ENCODE measurements at regions not wholly inside any gene's neighbourhood (a gene's known extent, or its start where the extent isn't known, plus 50 kb on each side); places are given as distances from the start of the nearest gene placed in this dataset.
"Not testable (repeated sequence)": the region's sequence is repeated elsewhere in the genome, so short reads cannot be mapped to it uniquely, and the experiment has no call there.

DNA sequence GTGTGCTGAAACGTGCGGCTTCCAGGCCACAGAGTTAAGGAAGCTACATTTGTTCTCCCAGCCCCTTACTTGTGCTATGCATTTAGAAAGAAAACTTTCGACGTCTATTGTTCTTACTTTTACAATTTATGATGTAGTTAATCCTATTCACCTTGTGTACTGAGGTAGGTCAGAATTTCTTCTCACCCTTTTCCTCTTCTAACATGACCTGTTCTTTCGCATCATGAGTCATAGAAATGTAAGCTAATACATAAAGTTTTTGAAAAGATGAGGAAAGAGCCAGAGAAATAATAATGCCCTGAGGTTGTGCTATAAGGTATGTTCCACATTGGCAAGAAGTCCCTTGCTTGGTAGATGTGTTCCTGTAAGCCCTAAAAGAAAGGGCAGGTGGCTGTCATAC lies 298.3 kb downstream of the TRIML1 start:
- no peak for DNase-seq

DNA sequence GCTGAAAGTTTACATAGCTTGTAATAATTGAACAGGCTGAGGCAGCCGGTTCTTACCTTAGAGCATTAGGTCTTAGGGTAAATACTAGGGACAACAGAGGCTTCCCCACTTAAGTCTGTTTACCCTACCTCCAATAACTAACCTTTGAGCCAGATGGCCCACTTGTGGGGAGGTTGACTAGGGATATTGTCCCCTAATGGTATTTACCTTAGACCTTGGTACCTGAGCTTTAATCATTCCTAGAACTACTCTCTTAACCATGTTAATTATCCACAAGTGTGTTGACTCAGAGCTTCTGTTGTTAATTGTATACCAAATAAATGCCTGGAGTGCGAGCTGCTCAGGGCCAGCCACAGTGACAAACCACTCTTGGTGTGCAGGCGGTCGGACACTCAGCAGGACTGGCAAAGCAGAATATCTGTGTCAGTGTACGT lies 299.2 kb downstream of the TRIML1 start:
- not testable (repeated sequence) for DNase-seq

DNA sequence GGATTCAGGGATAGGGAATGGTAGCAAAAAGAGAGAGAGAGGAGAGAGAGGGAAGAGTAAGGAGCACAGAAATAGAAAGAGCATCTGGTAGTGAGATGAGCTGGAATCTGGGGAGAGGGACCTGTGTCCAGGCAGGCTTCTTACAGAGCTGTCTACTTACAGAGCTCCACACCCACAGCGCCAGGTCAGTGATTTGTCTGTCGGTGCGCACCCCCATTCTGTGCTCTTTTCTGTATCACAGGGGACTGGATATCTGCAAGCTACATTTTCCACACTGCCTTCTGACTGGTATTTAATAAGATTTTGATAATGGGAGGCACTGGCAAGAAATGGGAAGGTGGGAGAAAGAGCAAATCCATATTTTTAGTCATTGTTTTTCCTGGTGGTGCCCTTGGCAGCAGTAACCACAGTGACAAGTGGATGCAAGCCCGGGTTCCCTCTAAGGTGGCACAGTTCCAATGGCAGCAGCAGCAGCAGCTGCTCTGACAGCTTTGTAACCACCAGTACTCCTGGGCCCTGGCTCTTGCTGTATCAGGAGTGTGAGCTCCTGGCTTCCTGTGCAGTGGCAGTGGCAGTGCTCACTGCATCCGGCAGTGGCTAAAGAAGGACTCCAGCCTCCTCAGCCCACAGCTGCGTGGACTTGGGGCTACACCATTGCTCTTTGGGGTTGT lies 300.5 kb downstream of the TRIML1 start:
- no peak for DNase-seq

DNA sequence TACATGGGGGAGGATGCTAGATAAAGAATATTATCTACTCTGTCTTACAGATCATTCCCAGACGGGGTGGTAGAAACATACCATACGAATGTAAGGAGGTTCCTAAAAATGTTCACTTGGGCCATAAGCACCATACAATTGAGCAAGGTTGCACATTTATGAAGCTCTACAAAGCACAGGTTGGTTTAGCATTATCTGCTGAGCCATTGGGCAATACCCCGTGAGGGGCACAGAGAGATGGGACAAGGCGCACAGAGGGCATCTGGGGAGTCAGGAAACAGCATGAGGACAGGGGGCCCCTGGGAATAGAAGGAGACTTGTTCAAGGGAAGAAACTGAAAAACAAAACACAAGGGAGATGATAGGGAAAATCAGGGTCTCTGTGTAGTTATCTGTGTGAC lies 305.3 kb downstream of the TRIML1 start:
- no peak for DNase-seq

DNA sequence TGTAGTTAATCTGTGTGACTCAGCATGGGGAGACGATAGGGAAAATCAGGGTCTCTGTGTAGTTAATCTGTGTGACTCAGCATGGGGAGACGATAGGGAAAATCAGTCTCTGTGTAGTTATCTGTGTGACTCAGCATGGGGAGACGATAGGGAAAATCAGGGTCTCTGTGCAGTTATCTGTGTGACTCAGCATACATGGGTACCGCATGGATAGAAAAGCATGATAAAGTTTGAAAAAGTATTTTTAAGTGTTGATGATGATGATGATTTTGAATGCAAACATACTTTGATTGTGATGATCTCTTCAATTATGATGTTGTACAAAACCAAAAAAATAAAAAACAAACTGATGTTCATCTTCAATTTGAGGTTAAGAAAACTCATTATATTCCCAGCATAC lies 309.8 kb downstream of the TRIML1 start:
- not testable (repeated sequence) for DNase-seq

DNA sequence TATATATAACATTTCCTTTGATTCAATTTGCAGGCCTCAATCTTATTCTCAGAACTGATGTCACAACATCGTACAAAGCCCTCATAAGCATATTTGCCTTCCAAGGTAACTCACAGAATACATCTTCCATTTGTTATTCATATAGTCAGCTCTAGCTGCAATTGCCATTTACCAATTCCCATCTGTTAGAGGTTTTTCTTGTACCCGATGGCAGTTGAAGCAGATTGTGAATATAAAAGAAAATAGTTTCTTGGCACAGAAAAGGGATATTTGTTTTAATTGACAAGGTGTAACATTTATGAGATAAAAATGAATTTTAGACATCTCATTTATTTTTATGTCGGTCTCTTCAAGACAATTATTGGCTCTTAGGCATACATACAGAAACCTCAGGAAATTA lies 311.3 kb downstream of the TRIML1 start:
- no peak for DNase-seq

DNA sequence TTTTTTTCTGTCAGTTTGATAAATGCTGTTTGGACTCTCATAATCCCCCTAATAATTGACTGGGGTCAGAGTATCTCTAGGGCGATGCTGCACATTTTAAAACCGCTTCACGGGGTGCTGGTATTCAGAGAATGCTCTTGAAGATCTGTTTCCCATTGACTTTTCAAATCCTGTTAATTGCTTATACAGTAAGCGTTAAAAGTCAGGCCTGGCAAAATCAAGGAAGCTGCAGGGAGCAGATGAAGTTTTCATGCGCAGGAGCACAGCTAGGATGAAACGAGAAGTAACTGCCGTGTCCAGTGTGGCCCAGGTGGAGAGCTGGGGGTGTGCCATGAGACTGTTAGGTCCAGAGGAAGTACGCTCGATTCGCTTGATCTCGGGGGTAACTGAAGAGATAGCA lies 312.9 kb downstream of the TRIML1 start:
- DNase-seq = no peak

DNA sequence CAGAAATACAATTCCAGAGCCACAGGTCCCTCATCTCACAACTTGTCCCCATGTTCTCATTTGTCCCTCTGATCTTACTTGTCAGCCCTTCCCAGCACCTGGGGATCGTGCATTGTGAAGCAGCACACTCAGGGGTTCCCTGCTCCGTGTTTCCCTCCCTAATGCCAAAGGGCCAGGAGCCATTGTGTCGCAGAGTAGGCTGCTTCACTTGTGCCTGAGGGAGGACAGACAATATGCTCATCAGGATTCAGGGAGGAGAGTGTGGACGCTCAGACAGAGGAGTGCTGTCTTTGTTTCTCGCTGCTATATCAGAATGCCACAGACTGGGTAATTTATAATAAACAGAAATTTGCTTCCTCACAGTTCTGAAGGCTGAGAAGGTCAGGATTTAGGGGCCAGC lies 315.3 kb downstream of the TRIML1 start:
- no peak for DNase-seq

DNA sequence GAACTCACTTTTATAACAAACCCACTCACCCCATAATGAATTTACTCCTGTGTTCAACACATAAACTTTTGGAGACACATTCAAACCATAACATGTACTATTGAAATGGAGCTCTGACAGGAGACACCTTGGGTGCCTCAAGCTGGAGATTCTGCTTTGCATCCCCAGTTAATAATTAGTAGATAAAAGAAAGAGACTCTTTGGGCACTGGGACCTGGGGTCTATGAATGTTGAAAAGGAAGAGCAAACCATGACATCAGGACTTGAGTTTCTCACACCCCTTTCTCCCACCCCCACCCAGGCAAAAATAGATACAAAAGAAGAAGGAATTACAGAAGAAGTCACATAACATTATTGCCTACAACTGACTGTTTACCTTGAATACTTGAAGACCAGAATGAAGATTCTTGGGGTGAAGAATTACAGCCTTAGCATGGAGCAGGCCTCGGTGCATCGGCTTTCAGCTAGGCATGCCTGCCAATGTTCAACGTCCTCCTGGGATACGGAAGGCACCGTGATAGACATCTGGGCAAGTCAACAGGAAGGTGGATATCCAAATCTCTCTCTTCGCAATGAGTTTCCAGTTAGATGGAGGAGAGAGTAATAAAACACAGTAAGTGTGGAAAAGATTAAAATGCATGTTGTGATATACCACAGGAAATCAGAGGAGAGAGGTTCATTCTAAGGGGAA lies 316.0 kb downstream of the TRIML1 start:
- no peak for DNase-seq

DNA sequence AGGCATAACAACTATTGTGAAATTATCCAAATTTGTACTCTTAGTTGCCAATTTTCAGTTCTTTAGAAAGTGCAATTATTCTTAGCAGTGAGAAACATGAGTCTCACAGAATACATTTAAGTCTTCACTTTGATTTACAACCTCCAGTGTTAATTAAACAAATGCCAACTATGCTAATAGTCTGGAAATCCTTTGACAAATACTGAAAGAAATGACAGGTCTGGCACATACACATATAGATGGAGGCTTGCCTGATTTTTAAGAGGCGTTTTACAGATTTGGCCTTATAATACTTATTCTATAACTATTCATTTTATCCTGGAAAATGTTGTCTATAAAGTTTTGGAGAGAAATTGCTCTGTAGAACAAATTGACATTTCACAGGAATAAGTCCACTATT lies 320.1 kb downstream of the TRIML1 start:
- DNase-seq = no peak

DNA sequence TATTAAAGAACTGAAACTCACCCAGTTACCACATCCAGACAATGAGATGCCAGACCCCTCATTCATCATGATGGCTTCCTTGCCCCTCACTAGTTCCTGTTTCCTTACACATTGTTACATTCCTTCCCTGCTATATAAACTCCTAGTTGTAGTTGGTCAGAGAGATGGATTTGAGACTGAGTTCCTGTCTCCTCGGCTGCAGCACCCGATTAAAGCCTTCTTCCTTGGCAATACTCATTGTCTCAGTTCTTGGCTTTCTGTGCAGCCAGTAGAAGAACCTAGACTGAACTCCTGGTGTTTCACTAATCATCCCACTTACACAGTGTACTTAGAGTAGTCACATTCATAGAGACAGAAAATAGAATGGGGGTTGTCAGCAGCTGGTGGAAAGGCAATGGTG lies 324.7 kb downstream of the TRIML1 start:
- no peak for DNase-seq

DNA sequence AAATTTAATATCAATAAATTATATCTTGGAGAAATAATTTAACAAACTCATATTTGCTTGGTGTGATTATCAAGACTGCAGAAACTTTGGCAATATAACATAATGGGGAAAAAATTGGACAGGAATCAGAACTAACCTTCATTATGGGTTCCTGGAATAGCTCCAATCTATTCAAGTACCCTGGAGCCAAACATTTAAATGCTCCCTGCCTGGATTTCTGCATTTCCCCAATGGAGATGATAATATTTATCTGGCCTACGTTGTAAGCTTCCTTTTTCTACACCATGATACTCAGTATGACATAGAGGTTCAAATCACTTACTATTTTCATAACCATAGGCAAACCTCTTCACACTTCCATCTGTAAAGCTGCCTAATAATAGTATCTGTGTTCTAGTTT lies 326.8 kb downstream of the TRIML1 start:
- DNase-seq = no peak

DNA sequence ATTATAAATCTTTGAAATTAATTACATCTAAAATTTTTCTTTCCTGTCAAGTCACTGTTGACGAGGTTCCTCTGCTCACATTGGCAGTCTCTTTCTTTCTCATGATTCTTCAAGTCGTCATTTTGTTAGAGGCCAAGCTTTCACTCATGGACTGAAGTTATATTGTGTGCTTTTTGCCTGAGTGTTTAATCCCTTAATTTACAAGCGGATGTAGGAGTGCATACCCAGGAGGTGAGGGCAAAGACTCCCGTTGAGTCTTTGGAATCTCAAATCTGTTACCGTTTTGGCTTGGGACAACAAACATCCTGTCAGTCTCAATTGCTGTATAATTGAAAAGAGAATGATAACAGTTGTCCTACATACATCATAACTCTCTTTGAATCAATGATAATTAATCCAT lies 345.0 kb downstream of the TRIML1 start:
- no peak for DNase-seq

DNA sequence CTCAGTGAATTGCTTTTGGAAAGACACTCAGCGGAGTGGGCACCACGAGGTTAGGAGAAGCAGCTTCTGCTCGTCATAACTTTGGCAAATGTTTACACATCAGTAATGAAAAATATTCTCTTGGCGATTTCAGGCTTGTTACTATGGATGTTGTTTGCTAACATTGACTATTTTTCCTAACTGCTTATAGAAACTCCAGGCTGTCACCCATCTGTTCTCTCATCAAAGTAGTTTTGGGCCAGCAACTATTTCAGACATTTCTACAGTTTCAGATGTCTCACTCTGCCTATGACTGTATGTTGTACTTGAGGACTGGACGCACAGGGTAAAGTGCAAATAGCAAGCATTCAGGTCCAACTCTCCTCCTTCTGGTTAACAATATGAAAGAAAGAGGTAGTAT lies 346.7 kb downstream of the TRIML1 start:
- DNase-seq = no peak

DNA sequence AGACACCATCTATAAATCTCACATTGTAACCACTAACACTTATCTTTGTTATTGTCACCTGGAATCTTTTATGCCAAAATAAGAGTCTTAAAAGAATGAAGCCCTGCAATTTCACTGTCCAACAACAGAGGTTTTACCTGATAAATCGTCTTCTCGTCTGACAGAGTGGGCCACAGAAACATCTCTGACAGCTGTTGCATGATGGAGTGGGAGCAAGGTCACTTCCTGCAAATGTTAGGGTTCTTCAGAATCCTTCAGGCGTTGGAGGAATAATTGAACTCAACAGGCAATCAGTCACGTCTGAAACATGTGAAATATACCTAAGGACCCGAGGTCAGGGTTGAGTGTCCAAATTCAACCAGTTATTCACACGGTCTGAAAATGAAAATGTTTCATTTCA lies 353.6 kb downstream of the TRIML1 start:
- DNase-seq = no peak

DNA sequence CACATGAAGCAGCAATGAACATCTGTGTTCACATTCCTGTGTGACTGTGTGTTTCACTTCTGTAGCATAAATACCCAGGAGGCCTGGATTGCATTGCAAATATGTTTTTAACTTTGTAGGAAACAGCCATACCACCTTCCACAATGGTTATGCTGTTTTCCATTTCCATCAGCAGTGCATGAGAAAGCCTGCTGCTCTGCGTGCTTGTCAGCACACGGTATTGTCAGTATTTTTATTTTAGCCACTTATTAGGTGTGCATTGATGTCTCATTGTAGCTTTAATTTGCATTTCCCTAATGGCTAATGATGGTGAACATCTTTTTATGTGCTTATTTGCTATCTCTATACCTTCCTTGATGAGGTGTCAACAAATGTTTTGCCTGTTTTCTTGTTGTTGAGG lies 355.9 kb downstream of the TRIML1 start:
- DNase-seq = no peak

DNA sequence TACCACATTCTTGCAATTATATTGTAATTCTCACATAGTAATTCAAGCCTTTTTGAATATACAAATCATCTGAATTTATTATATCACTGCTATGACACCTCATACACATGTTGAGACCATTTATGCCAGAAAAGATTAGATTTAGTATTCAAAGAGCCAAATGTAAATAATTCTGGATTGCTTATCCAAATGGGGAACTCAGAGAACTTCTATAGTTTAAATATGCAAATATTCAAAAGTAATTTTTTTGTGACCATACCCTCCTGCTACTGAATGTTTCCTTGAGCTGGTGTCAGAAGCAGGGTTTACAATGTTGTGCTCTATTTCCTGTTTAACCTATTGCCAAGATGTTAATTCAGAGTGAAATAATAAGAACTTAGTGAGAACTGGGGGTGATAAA lies 372.2 kb downstream of the TRIML1 start:
- DNase-seq = no peak

DNA sequence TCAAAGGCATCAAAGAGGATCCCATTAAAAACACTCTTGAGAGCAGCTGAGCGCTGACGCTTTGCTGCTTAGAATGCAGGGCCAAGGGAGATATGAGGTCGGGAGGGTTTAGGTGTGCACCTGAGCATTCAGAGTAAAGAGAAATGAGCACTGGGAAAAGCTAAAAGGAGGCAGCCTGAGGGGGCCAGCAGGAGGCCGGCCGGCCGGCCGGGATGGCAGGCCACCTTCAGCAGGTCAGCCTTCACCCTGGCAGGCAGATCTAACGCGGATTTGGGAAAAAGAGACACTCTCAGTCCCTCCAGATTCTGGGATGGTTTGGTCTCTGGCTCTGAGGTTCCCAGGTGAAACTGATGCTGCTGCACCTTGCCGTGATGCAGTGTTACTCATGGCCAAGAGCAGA lies 393.5 kb downstream of the TRIML1 start:
- no peak for DNase-seq

DNA sequence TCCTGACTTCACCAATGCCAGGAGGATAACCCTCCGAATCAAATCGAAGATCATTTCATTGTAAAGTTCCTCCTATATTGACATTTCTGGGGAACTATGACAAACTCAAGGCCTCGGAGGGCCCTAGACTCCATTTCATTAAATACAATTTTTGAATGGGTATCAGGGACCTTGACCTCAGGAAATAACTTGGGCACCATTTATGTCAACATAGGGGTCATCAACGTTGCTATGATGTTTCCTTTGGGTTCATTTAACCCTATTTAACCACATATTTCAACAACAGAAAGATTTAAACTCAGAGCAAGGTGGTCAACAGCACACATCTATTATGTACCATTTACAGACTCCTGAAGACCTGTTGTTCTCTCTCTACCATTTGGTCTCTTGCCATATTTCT lies 395.1 kb downstream of the TRIML1 start:
- DNase-seq = no peak

DNA sequence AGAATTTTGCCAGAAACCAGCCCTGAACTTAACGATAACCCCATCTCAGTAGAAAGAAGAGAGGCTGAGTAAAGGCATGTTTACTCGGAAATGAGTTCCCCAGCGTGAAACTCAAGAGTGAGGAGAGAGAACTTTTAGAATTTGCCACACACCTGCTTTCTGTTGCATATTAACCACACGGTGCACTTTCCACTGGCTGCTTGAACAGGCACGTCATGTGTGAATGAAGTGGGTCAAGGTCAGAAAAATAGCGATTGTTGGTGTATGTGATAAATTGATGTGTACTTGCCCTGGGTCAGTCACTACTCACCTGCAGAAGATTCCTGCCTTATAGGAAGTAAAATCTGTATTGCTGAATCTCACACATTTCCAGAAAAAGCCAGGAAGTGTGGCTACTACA lies 395.7 kb downstream of the TRIML1 start:
- DNase-seq = no peak

DNA sequence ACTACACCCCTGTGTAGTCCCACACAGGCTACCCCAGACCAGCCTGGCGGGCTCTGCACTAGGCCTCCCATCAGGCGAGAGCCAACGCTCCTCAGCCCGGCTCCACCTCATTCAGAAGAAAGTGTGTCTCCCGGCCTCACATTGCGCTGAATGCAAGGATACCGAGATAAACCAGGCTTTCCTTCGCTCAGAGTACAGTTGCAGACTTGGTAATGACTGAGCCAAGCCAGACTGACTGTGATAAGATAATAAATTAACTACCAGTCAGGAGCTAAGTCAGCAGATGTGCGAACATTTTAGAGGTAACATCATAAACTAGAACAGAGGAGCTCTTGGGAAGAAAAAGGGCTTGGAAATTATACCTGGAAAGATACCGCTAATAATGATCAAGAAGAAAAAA lies 397.6 kb downstream of the TRIML1 start:
- DNase-seq = no peak

DNA sequence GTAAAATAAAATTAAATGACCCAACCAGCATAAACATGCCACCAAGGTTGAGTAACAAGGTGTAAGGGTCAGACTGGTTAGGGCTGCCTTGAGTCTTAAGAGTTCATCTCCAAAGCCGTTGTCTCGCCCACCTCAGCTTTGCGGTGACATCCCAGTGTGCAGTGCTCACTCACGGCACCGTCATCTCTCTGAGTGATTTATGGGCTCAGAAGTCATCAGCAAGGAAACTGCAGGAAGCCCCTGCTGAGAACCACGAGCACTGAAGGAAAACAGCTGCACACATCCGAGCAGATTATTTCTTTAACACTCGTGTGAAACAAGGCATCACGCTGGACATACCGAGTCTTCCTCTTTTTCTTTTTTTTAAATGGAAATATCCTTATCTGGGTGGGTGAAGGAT lies 411.1 kb downstream of the TRIML1 start:
- no peak for DNase-seq

DNA sequence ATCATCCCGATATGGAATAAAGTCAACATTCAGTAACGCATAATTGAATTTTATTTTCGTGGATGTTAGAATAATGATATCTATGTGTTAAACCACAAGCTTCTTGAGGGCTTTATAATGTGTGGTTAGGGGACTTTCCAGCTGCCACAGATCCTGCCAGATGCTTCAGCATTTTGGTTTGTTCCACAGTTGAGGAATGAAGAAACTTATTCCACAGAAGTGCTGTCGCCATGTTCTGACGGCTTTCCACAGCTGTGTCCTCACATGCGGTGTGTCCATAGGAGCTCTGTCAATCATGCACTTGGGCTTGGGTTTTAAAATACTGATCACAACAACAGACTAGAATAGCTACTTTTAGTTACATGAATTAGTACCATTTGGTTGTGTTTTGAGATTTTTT lies 411.9 kb downstream of the TRIML1 start:
- no peak for DNase-seq

DNA sequence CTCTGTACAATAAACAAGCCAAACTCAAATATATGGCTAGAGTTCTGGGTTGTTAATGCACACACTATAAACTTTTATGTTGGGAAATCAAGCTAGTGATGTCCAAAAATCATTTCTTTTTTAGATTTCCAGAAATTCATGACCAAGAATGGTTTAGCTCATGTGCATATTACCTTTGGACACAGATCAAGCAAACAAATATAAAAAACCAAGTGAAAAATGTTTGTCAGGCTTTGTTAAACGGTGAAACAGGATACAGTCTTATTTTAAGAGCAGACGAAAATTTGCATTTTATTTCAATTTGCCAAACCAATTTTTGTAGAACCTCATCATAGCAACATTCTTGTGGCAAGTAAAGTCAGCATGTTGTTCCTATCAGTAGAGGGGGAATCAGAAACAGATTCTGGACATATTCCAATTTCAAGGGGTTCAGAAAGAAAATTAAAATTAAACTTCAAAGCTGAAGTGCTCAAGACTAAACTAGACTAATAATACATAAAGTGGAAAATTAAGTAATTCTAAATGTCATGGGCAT lies 413.6 kb downstream of the TRIML1 start:
- no peak for DNase-seq

DNA sequence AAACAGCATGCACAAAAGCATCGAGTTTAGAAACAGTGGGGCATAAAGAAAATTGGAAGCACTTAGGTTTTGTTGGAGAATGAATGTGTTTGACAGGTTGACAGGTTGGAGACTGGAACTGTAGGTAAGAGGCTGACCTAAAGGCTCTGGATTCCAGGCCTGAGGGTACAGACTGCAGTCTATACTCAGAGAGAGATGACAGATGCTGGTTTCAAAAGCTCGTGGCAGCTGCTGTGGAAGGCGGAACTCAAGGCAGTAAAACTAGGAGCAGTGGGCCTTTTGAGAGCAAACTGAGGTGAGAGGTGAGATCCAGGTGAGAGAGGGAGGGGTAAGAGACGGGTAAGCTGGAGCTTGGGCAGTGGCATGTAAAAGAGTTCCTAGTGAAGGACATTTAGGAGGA lies 415.2 kb downstream of the TRIML1 start:
- DNase-seq = no peak

Data from activated CD4-positive, alpha-beta T cell treated with anti-CD3 and anti-CD28 coated beads for 4 hours (primary cell).